Activated T-cell treated with anti-CD3 and anti-CD28 coated beads for 48 hours (primary cell): ENCODE measurements at regions not wholly inside any gene's neighbourhood (a gene's known extent, or its start where the extent isn't known, plus 50 kb on each side); places are given as distances from the start of the nearest gene placed in this dataset.

Source experiments
- DNase-seq: peaks from one replicate; pipeline ENCODE4 v3.0.0-alpha.2; 2020; ENCODE audit warnings: low read depth

GRCh38 chr20:11826334-11826733, 91.4 kb upstream of the BTBD3 start:
- no peak for DNase-seq

GRCh38 chr20:11832397-11832796, 85.3 kb upstream of the BTBD3 start:
- no peak for DNase-seq

- no peak for DNase-seq
These were observed 84.8 kb upstream of the BTBD3 start for GRCh38 chr20:11832851-11833250.

GRCh38 chr20:11833825-11834224, 83.9 kb upstream of the BTBD3 start:
- no peak for DNase-seq

- no peak for DNase-seq
These were observed 79.5 kb upstream of the BTBD3 start for GRCh38 chr20:11838076-11838636.

- no peak for DNase-seq
These were observed 75.7 kb upstream of the BTBD3 start for GRCh38 chr20:11841972-11842461.

GRCh38 chr20:11843289-11843688, 74.4 kb upstream of the BTBD3 start:
- DNase-seq = no peak

- no peak for DNase-seq
These were observed 73.0 kb upstream of the BTBD3 start for GRCh38 chr20:11844691-11845090.

- no peak for DNase-seq
These were observed 72.4 kb upstream of the BTBD3 start for GRCh38 chr20:11845340-11845739.

- DNase-seq = no peak
These were observed 71.6 kb upstream of the BTBD3 start for GRCh38 chr20:11846131-11846530.

GRCh38 chr20:11847827-11848226, 69.9 kb upstream of the BTBD3 start:
- no peak for DNase-seq

- DNase-seq = no peak
These were observed 68.3 kb upstream of the BTBD3 start for GRCh38 chr20:11849270-11849915.

GRCh38 chr20:11849976-11850670, 67.6 kb upstream of the BTBD3 start:
- no peak for DNase-seq

GRCh38 chr20:11850901-11851300, 66.8 kb upstream of the BTBD3 start:
- no peak for DNase-seq

GRCh38 chr20:11851646-11852045, 66.0 kb upstream of the BTBD3 start:
- DNase-seq = no peak

GRCh38 chr20:11852189-11852588, 65.5 kb upstream of the BTBD3 start:
- DNase-seq = no peak

- no peak for DNase-seq
These were observed 64.9 kb upstream of the BTBD3 start for GRCh38 chr20:11852811-11853210.

- DNase-seq = no peak
These were observed 64.3 kb upstream of the BTBD3 start for GRCh38 chr20:11853359-11853758.

- DNase-seq = no peak
These were observed 56.2 kb upstream of the BTBD3 start for GRCh38 chr20:11861479-11861878.

- DNase-seq = no peak
These were observed 50.3 kb upstream of the BTBD3 start for GRCh38 chr20:11867291-11867919.
